HUES64 (cell line): ENCODE measurements at regions not wholly inside any gene's neighbourhood (a gene's known extent, or its start where the extent isn't known, plus 50 kb on each side); places are given as distances from the start of the nearest gene placed in this dataset.
"Not testable (repeated sequence)": the region's sequence is repeated elsewhere in the genome, so short reads cannot be mapped to it uniquely, and the experiment has no call there.

Experiments used
- H3K27ac ChIP-seq: 2 replicates; pipeline ENCODE4 v1.7.0; 2013; ENCODE audit warnings: low read depth, low read length, inconsistent platforms
- H3K27me3 ChIP-seq: 2 replicates; pipeline ENCODE4 v1.6.1; 2013; ENCODE audit warnings: mild to moderate bottlenecking, low read length; ENCODE audit not compliant: insufficient read depth
- H3K36me3 ChIP-seq: 2 replicates; pipeline ENCODE4 v1.6.1; 2013; ENCODE audit warnings: mild to moderate bottlenecking, low read length; ENCODE audit not compliant: insufficient read depth
- H3K4me1 ChIP-seq: 2 replicates; pipeline ENCODE4 v1.6.1; 2013; ENCODE audit warnings: mild to moderate bottlenecking, low read length, moderate library complexity; ENCODE audit not compliant: insufficient read depth
- H3K4me3 ChIP-seq: 2 replicates; pipeline ENCODE4 v1.5.1; 2013; ENCODE audit warnings: mild to moderate bottlenecking, low read length, moderate library complexity
- H3K9ac ChIP-seq: 2 replicates; pipeline ENCODE4 v1.6.1; 2013; ENCODE audit warnings: mild to moderate bottlenecking, low read depth, low read length
- H3K9me3 ChIP-seq: 2 replicates; pipeline ENCODE4 v1.6.1; 2013; ENCODE audit warnings: low read depth, low read length; ENCODE audit not compliant: insufficient read depth
- WGBS: fragments of 150-250, 120-280 bp; methylation state at CpG from one replicate; pipeline ENCODE4 v1.1.7; 2013; ENCODE audit warnings: missing lambda C conversion rate; 5-methylcytosine and 5-hydroxymethylcytosine counted together

DNA sequence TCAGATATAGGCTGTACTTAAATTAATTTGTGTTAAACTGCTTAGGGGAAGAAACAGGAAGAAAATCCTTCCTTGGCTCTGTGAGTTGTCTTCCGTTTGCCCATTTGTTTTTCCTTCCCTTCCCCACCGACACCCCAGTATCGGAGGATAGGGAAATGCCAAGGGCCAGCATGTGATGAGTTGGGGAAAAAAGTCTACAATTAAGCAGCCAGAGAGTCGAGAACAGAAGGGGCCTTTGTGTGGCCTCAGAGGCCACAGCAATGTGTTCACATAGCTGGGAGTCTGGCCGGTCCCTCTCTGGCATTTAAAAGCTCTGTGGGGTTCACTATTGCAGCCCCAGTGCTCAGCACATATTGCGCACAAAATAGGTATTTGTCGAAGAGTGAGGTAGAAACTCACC is 489.3 kb downstream of the MATN1 start:
- Histone ChIP-seq H3K9me3 (no peaks in the 10 kb centered on the region), H3K9ac (no peak overlapping the region), H3K36me3 (no peaks in the 10 kb centered on the region), H3K4me3 (no peak overlapping the region), H3K4me1 (no peaks in the 10 kb centered on the region), H3K27ac (no peak overlapping the region), H3K27me3 (no peaks in the 10 kb centered on the region)
- 95% methylated on average over 7 of the region's 7 CpGs for WGBS

DNA sequence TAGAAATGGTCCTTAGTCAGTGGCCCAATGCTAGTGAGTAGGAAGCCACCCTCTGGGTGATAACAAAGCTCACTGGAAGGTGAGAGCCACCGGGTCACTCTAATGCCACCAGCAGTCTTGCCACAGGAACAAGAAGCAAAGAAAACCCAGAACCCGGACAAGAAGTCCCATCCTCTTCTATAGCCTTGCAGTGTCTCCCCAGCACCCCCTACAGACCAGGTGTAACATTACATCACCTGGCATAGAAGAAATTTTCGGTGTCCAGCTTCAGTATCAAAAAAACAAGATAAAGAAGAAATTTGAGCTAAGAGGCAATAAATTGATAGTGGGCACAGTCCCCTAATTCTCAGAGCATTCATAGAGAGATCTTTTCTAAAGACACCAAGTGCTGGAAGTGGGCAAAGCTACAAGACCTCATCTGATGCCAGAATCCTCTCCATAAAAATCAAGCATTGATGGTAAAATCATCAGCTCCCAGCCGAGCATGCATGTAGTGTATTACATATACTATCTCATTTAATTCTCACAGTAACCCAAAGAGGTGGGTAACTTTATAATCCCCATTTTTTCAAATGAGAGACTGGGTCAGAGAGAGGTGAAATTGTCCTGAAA is 491.0 kb downstream of the MATN1 start:
- no peaks in the 10 kb centered on the region for H3K27me3 ChIP-seq
- H3K27ac ChIP-seq: no peak overlapping the region
- no peaks in the 10 kb centered on the region for H3K36me3 ChIP-seq
- no peaks in the 10 kb centered on the region for H3K9me3 ChIP-seq
- H3K4me3 ChIP-seq: no peak overlapping the region
- H3K4me1 ChIP-seq: no peaks in the 10 kb centered on the region
- WGBS: 60% methylated on average over 3 of the region's 4 CpGs
- no peak overlapping the region for H3K9ac ChIP-seq

DNA sequence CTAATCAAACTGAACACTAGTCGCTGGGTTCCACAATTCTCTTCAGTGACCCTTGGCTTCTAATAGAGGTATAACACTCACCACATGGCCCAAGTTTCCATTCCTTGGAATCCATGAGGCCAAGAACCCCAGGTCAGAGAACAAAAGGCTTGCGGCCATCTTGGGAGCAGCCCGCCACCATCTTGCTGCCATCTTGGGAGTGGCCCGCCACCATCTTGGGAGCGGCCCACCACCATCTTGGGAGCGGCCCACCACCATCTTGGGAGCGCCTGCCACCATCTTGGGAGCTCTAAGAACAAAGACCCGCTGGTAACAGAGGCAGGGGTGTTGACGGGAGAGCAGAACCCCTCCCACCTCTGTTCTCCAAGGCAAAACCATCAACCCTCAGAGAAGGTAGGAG is 493.4 kb downstream of the MATN1 start:
- Histone ChIP-seq H3K4me1 (no peaks in the 10 kb centered on the region), H3K9me3 (no peaks in the 10 kb centered on the region), H3K9ac (no peak overlapping the region), H3K36me3 (no peaks in the 10 kb centered on the region), H3K27ac (no peak overlapping the region), H3K4me3 (no peak overlapping the region), H3K27me3 (no peaks in the 10 kb centered on the region)
- whole genome bisulfite sequencing: 96% methylated on average over 9 of the region's 9 CpGs

DNA sequence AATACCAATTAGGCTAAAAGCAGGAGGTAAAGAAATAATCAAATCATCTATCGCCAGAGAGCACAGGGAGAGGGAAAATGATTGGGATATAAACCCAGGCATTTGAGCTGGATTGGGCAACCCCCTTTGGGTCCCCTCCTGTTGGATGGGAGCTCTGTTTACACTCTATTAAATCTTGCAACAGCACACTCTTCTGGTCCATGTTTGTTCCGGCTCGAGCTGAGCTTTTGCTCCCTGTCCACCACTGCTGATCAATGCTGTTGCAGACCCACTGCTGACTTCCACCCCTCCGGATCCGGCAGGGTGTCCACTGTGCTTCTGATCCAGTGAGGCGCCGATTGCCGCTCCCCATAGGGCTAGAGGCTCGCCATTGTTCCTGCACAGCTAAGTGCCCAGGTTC is 493.8 kb downstream of the MATN1 start:
- WGBS: 96% methylated on average over 9 of the region's 9 CpGs
- Histone ChIP-seq H3K27me3 (no peaks in the 10 kb centered on the region), H3K27ac (no peak overlapping the region), H3K4me3 (no peak overlapping the region), H3K9ac (no peak overlapping the region), H3K36me3 (no peaks in the 10 kb centered on the region), H3K4me1 (no peaks in the 10 kb centered on the region), H3K9me3 (no peaks in the 10 kb centered on the region)

DNA sequence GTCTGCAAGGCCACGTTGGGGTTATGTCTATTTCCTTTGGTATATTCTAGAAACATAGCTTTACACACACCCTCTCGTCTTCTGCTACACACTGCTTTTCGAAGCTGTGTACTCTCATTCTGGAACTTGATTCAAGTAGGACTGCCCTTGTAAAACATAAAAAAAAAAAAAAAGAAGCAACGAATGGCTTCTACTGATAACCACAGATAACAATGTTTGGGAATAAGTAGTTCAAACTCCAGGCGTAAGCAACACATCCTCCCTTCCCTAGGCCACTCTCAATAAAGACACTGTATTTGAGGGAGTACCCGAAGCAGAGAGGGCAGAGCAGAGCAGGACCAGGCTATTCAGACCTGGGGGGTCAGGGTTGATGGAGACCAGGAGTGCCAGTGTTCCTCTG is 496.7 kb downstream of the MATN1 start:
- H3K4me1 ChIP-seq: no peaks in the 10 kb centered on the region
- no peak overlapping the region for H3K27ac ChIP-seq
- H3K36me3 ChIP-seq: no peaks in the 10 kb centered on the region
- H3K9ac ChIP-seq: no peak overlapping the region
- no peaks in the 10 kb centered on the region for H3K27me3 ChIP-seq
- no peaks in the 10 kb centered on the region for H3K9me3 ChIP-seq
- no peak overlapping the region for H3K4me3 ChIP-seq
- 89% methylated on average over 5 of the region's 6 CpGs for WGBS

DNA sequence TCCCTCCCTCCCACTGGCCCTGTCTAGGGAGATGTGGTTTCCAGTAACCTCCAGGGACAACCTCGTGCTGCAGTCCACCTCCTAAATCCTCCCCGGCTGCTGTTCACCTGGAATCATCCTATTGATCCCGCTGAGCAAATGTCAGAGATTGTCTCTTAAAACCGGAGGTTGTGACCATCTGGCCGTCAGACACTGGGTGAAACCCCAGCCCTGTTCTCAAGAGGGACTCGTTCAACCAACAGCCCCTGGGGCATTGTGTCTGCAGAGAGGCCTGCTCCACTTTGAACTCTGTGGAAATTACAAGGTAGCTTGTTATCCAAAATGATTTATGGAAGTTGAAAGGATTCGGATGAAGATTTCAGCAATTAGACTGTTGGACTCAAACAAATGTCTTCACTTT is 498.0 kb downstream of the MATN1 start:
- no peak overlapping the region for H3K9ac ChIP-seq
- H3K27ac ChIP-seq: no peak overlapping the region
- no peaks in the 10 kb centered on the region for H3K27me3 ChIP-seq
- WGBS: 91% methylated on average over 7 of the region's 7 CpGs
- no peaks in the 10 kb centered on the region for H3K36me3 ChIP-seq
- H3K4me1 ChIP-seq: no peaks in the 10 kb centered on the region
- H3K4me3 ChIP-seq: no peak overlapping the region
- no peaks in the 10 kb centered on the region for H3K9me3 ChIP-seq

DNA sequence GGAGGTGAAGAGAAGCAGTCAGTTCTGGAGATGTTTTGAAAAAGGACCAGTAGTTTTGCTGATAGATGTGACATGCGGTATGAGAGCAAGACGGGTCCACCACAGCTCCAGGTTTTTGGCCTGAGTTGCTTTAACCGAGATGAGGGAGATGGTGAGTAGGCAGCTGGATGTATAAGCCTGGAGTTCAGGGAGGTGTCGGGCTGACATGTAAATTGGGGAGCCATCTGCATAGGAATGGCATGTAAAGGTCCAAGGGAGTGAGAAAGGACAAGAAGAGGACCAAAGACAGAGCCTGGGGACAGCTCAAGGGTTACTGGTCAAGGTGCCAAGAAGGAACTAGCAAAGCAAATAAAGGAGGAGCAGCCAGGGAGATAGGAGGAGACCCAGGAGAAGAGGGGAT is 503.7 kb downstream of the MATN1 start:
- WGBS: 78% methylated on average over 4 of the region's 4 CpGs
- H3K27ac ChIP-seq: no peak overlapping the region
- no peaks in the 10 kb centered on the region for H3K36me3 ChIP-seq
- no peak overlapping the region for H3K9ac ChIP-seq
- H3K9me3 ChIP-seq: no peaks in the 10 kb centered on the region
- no peaks in the 10 kb centered on the region for H3K27me3 ChIP-seq
- no peak overlapping the region for H3K4me3 ChIP-seq
- H3K4me1 ChIP-seq: no peaks in the 10 kb centered on the region

DNA sequence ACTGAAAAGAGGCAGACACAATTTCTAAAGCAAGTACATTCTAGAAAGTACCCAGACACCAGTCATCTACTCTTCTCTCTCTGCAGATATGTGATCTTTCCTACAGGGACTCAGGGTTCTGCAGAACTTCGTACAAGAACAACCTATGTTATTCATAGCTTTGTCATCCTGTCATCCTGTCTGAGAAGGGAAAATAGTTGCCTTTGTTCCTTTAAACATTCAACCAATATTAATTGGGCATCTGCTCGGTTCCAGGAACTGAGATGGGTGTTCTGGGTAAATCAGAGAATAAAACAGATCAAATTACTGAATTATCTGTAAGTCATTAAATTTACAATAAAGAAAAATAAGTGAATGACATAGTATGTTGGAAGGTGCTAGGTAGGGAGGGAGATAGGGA is 504.9 kb downstream of the MATN1 start:
- 100% methylated on average over 1 of the region's 2 CpGs for WGBS
- Histone ChIP-seq H3K9ac (no peak overlapping the region), H3K4me1 (no peaks in the 10 kb centered on the region), H3K9me3 (no peaks in the 10 kb centered on the region), H3K27ac (no peak overlapping the region), H3K4me3 (no peak overlapping the region), H3K36me3 (no peaks in the 10 kb centered on the region), H3K27me3 (no peaks in the 10 kb centered on the region)

DNA sequence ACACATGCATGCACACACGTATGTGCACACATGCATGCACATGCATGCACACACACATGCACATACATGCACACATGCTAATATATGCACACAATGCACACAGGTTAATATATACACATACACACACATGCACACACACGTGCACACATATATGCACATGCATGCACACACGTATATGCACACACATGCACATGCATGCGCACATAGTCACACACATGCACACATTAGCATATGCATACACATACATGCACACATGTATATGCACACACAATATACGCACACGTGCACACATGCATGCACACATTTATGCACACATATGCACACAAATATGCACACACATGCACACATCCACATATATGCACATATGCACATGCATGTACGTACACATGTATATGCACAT is 506.8 kb downstream of the MATN1 start:
- no peak overlapping the region for H3K27ac ChIP-seq
- 93% methylated on average over 7 of the region's 7 CpGs for WGBS
- no peak overlapping the region for H3K4me3 ChIP-seq
- no peaks in the 10 kb centered on the region for H3K9me3 ChIP-seq
- no peak overlapping the region for H3K9ac ChIP-seq
- no peaks in the 10 kb centered on the region for H3K27me3 ChIP-seq
- no peaks in the 10 kb centered on the region for H3K36me3 ChIP-seq
- H3K4me1 ChIP-seq: no peaks in the 10 kb centered on the region

DNA sequence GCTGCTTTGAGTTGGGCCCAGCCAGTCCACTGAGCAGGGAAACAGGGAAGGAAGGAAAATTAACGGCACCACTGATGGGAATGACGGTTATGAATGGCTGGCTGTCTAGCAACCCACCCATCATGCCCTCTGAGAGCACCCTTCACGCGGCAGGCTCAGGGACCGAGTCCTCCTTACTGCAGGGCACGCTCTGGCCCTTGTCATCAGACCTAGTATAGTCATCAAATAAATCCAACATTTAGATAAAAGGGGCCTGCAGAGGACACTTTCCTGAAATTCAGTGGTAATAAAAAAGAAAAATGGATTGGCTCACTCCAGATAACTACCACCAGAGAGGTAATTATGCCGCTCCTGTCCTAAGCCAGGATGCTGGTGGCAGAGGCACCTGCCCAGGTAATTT is 509.4 kb downstream of the MATN1 start:
- H3K4me3 ChIP-seq: no peak overlapping the region
- WGBS: 93% methylated on average over 7 of the region's 7 CpGs
- no peak overlapping the region for H3K9ac ChIP-seq
- no peaks in the 10 kb centered on the region for H3K27me3 ChIP-seq
- H3K4me1 ChIP-seq: peaks cover 5% of the 10 kb centered on the region; the same call in 1 of the 2 replicates
- no peaks in the 10 kb centered on the region for H3K9me3 ChIP-seq
- H3K36me3 ChIP-seq: no peaks in the 10 kb centered on the region
- H3K27ac ChIP-seq: no peak overlapping the region

DNA sequence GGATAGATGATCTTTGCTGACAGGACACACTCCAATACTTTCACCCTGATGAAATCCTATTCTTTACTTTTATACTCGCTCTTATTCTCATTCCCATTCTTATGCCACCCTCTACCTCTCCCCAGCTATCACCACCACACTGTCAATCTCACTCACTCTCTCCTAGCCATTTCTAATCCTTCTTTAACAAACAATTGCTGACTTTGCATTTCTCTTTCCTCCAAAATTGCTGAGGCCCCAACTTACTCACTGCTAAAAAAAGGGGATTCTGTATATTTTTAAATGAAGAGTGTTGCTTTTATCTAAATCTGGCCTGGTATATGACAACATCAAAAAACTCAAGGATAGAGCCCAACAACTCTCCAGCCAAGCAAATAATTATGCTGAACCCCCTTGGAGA is 515.4 kb downstream of the MATN1 start:
- 85% methylated on average over 1 of the region's 1 CpG for WGBS
- H3K4me1 ChIP-seq, H3K27me3 ChIP-seq, H3K4me3 ChIP-seq, H3K9ac ChIP-seq, H3K9me3 ChIP-seq, H3K27ac ChIP-seq, H3K36me3 ChIP-seq: not testable (repeated sequence)

DNA sequence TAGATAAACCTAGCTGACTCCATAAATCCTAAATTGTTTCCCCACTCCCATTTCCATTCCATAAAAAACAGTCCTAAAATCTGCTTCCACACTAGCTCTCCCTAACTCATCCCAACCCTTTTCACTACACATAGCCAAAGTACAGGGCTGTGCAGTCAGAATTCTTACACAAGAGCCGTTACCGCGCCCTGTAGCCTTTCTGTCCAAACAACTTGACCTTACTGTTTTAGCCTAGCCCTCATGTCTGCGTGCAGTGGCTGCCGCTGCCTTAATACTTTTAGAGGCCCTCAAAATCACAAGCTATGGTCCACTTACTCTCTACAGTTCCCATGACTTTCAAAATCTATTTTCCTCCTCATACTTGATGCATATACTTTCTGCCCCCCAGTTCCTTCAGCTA is 516.8 kb downstream of the MATN1 start:
- 96% methylated on average over 5 of the region's 5 CpGs for WGBS
- H3K27me3 ChIP-seq, H3K27ac ChIP-seq, H3K36me3 ChIP-seq, H3K9me3 ChIP-seq, H3K9ac ChIP-seq, H3K4me3 ChIP-seq, H3K4me1 ChIP-seq: not testable (repeated sequence)
